ENCODE measurements at regions not wholly inside any gene's neighbourhood (a gene's known extent, or its start where the extent isn't known, plus 50 kb on each side); places are given as distances from the start of the nearest gene placed in this dataset.

GRCh38 chr7:13407911-13408310, 581.6 kb downstream of the ETV1 start:
- no peak overlapping the region for H2AFZ ChIP-seq (ENCODE audit: control insufficient read depth, low read depth, low read length)
- TF ChIP-seq JUNB (IDR thresholded peaks at IDR 0.05) (no peak), ATF3 (IDR thresholded peaks at IDR 0.05; ENCODE audit: borderline replicate concordance, extremely low read depth, low read depth, low read length) (no peak), STAT1 (conservative IDR thresholded peaks at IDR 0.05) (no peak), YY1 (IDR thresholded peaks at IDR 0.05; ENCODE audit: low read depth, low read length) (no peak), SPI1 (IDR thresholded peaks at IDR 0.05; ENCODE audit: borderline replicate concordance, insufficient read depth, low read depth, low read length) (no peak), BHLHE40 (IDR thresholded peaks at IDR 0.05; ENCODE audit: borderline replicate concordance in 1 of 2, low read depth in 2 of 2, low read length in 1 of 2) (no peak), ATF2 (IDR thresholded peaks at IDR 0.05; ENCODE audit: low read length) (no peak), ELK1 (IDR thresholded peaks at IDR 0.05; ENCODE audit: low read depth, low read length) (no peak), TBL1XR1 (IDR thresholded peaks at IDR 0.05; ENCODE audit: low read depth, low read length) (no peak), NBN (IDR thresholded peaks at IDR 0.05) (no peak)
- TF ChIP-seq, protein P1, sequence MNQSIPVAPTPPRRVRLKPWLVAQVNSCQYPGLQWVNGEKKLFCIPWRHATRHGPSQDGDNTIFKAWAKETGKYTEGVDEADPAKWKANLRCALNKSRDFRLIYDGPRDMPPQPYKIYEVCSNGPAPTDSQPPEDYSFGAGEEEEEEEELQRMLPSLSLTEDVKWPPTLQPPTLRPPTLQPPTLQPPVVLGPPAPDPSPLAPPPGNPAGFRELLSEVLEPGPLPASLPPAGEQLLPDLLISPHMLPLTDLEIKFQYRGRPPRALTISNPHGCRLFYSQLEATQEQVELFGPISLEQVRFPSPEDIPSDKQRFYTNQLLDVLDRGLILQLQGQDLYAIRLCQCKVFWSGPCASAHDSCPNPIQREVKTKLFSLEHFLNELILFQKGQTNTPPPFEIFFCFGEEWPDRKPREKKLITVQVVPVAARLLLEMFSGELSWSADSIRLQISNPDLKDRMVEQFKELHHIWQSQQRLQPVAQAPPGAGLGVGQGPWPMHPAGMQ (IDR thresholded peaks at IDR 0.05; ENCODE audit: borderline replicate concordance), result no peak
- H3K27me3 ChIP-seq (replicated peaks in 1 of 2; ENCODE audit: control insufficient read depth in 2 of 2, insufficient read depth in 2 of 2, low read length in 1 of 2), result no peaks in the 10 kb centered on the region
- intact Hi-C loops (cut with micrococcal nuclease; ENCODE audit: unreplicated experiment) (no loop called here), in situ Hi-C loops (cut with MboI) (no loop called here)
- H3K4me3 ChIP-seq, result no peak overlapping the region
- H3K9me3 ChIP-seq (replicated peaks; ENCODE audit: control insufficient read depth, insufficient read depth, low read length), result no peaks in the 10 kb centered on the region
- ATAC-seq, result no peak
- ChIA-PET RAD21 (ENCODE audit: unreplicated experiment) (no interaction called here), CTCF (no interaction called here), POLR2A (interaction anchor here (0.7 kb wide), 1 partner anchor 107 kb away, joined by 7 read pairs; no protein-coding TSS in a partner anchor), SMC1A (ENCODE audit: uncharacterized antibody, unreplicated experiment) (no interaction called here)
- H3K4me1 ChIP-seq (ENCODE audit: control insufficient read depth, insufficient read depth, low read length), result no peaks in the 10 kb centered on the region
- no peak overlapping the region for H3K27ac ChIP-seq (ENCODE audit: control insufficient read depth, insufficient read depth)
- 0% methylated on average over 2 of the region's 2 CpGs for WGBS (ENCODE audit: insufficient coverage, insufficient replicate concordance, low lambda C conversion rate, missing lambda C conversion rate)
- no peaks in the 10 kb centered on the region for H4K20me1 ChIP-seq (ENCODE audit: control insufficient read depth, insufficient read depth)
- no peaks in the 10 kb centered on the region for H3K36me3 ChIP-seq (ENCODE audit: control insufficient read depth in 2 of 2, insufficient read depth in 2 of 2, low read length in 1 of 2)
- no peak for FAIRE-seq
- no TSS peak for BruUV-seq (replicated peaks)
- H3K9ac ChIP-seq (ENCODE audit: control insufficient read depth, insufficient read depth, low read length), result no peak overlapping the region
- no peak overlapping the region for H3K4me2 ChIP-seq (ENCODE audit: control insufficient read depth, insufficient read depth)
- H3K79me2 ChIP-seq (ENCODE audit: control insufficient read depth, insufficient read depth, low read length), result no peaks in the 10 kb centered on the region
- DNase-seq (ENCODE audit: low read depth, low spot score), result no peak

Data from GM12878 (cell line).